ENCODE measurements at regions not wholly inside any gene's neighbourhood (a gene's known extent, or its start where the extent isn't known, plus 50 kb on each side); places are given as distances from the start of the nearest gene placed in this dataset.

DNA sequence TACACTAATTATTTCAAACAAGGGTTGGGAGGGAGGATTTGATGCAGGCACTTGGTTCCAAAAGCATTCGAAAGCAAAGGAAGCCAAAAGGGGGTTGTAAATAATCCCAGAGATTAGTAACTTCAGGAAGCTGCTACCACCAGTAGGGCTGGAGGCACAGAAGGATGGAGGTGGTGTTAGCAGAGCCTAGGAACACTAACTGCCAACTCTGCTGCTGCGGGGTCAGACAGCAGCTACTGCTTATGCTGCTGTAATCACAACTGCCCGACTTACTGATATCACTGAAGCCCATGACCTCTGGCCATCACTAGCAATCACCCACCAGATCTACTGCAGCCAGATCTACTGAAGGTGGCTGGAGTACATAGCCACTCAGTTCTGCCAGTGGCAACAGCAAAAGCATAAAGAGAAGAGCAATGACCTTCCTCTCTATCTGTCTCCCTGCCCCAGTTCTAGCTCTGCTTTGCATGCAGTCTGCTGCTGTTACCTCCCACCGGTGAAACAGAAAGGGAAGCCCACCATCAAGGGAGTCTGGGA lies 408.5 kb downstream of the PLPP3 start:
- H3K27ac ChIP-seq, result no peak overlapping the region
- no peak overlapping the region for H3K27ac Mint-ChIP-seq
- TF ChIP-seq EZH2phosphoT487 (IDR thresholded peaks at IDR 0.05) (no peak), EZH2 (IDR thresholded peaks at IDR 0.05) (no peak)
- TF ChIP-seq, protein P1, sequence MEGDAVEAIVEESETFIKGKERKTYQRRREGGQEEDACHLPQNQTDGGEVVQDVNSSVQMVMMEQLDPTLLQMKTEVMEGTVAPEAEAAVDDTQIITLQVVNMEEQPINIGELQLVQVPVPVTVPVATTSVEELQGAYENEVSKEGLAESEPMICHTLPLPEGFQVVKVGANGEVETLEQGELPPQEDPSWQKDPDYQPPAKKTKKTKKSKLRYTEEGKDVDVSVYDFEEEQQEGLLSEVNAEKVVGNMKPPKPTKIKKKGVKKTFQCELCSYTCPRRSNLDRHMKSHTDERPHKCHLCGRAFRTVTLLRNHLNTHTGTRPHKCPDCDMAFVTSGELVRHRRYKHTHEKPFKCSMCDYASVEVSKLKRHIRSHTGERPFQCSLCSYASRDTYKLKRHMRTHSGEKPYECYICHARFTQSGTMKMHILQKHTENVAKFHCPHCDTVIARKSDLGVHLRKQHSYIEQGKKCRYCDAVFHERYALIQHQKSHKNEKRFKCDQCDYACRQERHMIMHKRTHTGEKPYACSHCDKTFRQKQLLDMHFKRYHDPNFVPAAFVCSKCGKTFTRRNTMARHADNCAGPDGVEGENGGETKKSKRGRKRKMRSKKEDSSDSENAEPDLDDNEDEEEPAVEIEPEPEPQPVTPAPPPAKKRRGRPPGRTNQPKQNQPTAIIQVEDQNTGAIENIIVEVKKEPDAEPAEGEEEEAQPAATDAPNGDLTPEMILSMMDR (IDR thresholded peaks at IDR 0.05), result no peak
- H3K36me3 Mint-ChIP-seq, result no peaks in the 10 kb centered on the region
- no peaks in the 10 kb centered on the region for H3K27me3 ChIP-seq
- H3F3A ChIP-seq (ENCODE audit: low read depth), result no peaks in the 10 kb centered on the region
- no peak overlapping the region for H3K9ac ChIP-seq
- H2AFZ ChIP-seq (replicated peaks), result no peak overlapping the region
- H3K9me3 ChIP-seq (ENCODE audit: low read depth), result no peaks in the 10 kb centered on the region
- no peaks in the 10 kb centered on the region for H4K20me1 ChIP-seq (ENCODE audit: low read depth)
- H3K4me2 ChIP-seq, result no peak overlapping the region
- peaks cover 13% of the 10 kb centered on the region for H3K4me1 ChIP-seq
- H3K79me2 ChIP-seq (ENCODE audit: low read depth), result no peaks in the 10 kb centered on the region
- no peaks in the 10 kb centered on the region for H3K36me3 ChIP-seq
- no peak overlapping the region for H3K4me3 Mint-ChIP-seq
- DNase-seq (ENCODE audit: low spot score), result no peak
- H3K4me3 ChIP-seq, result no peak overlapping the region
- H3K27me3 Mint-ChIP-seq (ENCODE audit: insufficient read depth, low read depth), result no peaks in the 10 kb centered on the region
- peaks cover 5% of the 10 kb centered on the region for H3K4me1 Mint-ChIP-seq
- no peaks in the 10 kb centered on the region for H3K9me3 Mint-ChIP-seq

DNA sequence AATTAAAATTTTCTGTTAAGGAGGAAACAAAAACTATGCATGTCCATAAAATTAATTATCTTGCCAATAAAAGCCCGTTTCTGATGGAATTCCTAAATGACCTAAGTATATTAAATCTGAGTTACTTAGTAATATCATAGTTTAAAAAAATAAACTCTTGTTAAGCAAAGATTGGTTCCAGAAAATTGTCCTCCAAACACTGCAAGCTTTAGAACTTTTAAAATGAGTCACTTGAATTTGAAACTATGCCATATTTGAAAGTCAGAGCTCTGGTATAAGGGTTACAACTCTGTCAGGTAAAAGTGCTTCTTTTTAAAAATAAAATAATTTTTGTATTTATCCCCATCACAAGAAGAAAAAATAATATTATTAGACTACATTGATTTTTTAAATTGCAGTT lies 409.5 kb downstream of the PLPP3 start:
- no peaks in the 10 kb centered on the region for H3K27me3 ChIP-seq
- H4K20me1 ChIP-seq (ENCODE audit: low read depth), result no peaks in the 10 kb centered on the region
- no peak overlapping the region for H3K4me2 ChIP-seq
- no peak overlapping the region for H3K27ac ChIP-seq
- no peaks in the 10 kb centered on the region for H3K79me2 ChIP-seq (ENCODE audit: low read depth)
- H3K4me1 ChIP-seq, result peaks cover 5% of the 10 kb centered on the region
- H3K4me3 ChIP-seq, result no peak overlapping the region
- H3K9ac ChIP-seq, result no peak overlapping the region
- Mint-ChIP-seq H3K27ac (no peak overlapping the region), H3K27me3 (ENCODE audit: insufficient read depth, low read depth) (no peaks in the 10 kb centered on the region), H3K4me1 (peaks cover 5% of the 10 kb centered on the region), H3K36me3 (no peaks in the 10 kb centered on the region), H3K9me3 (peaks cover 1% of the 10 kb centered on the region), H3K4me3 (no peak overlapping the region)
- TF ChIP-seq, protein P1 (IDR thresholded peaks at IDR 0.05), result no peak
- TF ChIP-seq EZH2 (IDR thresholded peaks at IDR 0.05) (no peak), EZH2phosphoT487 (IDR thresholded peaks at IDR 0.05) (no peak)
- no peaks in the 10 kb centered on the region for H3K9me3 ChIP-seq (ENCODE audit: low read depth)
- no peaks in the 10 kb centered on the region for H3K36me3 ChIP-seq
- no peaks in the 10 kb centered on the region for H3F3A ChIP-seq (ENCODE audit: low read depth)
- no peak overlapping the region for H2AFZ ChIP-seq (replicated peaks)
- DNase-seq (ENCODE audit: low spot score), result no peak

DNA sequence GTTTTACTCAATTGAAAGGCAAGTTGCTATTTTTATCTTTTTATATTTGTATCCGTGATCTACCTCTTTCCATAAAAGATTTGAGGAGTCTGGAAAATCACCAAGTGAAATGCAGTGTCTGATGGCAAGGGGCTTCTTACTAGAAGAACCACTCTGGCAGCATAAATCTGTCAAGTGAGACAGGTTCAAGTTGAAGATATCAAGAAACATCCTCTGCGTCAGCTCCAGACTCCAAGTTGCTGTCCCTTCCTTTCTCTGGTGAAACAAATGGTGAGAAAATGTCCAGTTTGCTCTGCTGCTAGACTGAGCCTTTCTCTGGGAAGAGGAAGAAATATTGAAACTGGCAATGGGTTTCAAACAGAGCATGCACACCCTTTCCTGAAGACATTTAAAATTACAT lies 411.2 kb downstream of the PLPP3 start:
- no peak overlapping the region for H2AFZ ChIP-seq (replicated peaks)
- no peak overlapping the region for H3K4me2 ChIP-seq
- H3K27me3 ChIP-seq, result no peaks in the 10 kb centered on the region
- no peak overlapping the region for H3K9ac ChIP-seq
- no peak for TF ChIP-seq EZH2phosphoT487 (IDR thresholded peaks at IDR 0.05)
- TF ChIP-seq, protein P1 (IDR thresholded peaks at IDR 0.05), result no peak
- no peak for TF ChIP-seq EZH2 (IDR thresholded peaks at IDR 0.05)
- no peaks in the 10 kb centered on the region for H3K36me3 ChIP-seq
- no peaks in the 10 kb centered on the region for H3K9me3 ChIP-seq (ENCODE audit: low read depth)
- no peak overlapping the region for H3K4me3 Mint-ChIP-seq
- no peak for DNase-seq (ENCODE audit: low spot score)
- no peak overlapping the region for H3K27ac Mint-ChIP-seq
- peaks cover 5% of the 10 kb centered on the region for H3K4me1 Mint-ChIP-seq
- H3K4me3 ChIP-seq, result no peak overlapping the region
- no peaks in the 10 kb centered on the region for H3F3A ChIP-seq (ENCODE audit: low read depth)
- no peaks in the 10 kb centered on the region for H3K36me3 Mint-ChIP-seq
- H3K27me3 Mint-ChIP-seq (ENCODE audit: insufficient read depth, low read depth), result peaks cover 3% of the 10 kb centered on the region
- H4K20me1 ChIP-seq (ENCODE audit: low read depth), result no peaks in the 10 kb centered on the region
- no peaks in the 10 kb centered on the region for H3K4me1 ChIP-seq
- no peaks in the 10 kb centered on the region for H3K79me2 ChIP-seq (ENCODE audit: low read depth)
- peaks cover 4% of the 10 kb centered on the region for H3K9me3 Mint-ChIP-seq
- no peak overlapping the region for H3K27ac ChIP-seq

Data from neural progenitor cell (in vitro differentiated cells).